Posterior cingulate gyrus (tissue), 11 donors: ENCODE measurements at regions not wholly inside any gene's neighbourhood (a gene's known extent, or its start where the extent isn't known, plus 50 kb on each side); places are given as distances from the start of the nearest gene placed in this dataset.
"Not testable (repeated sequence)": the region's sequence is repeated elsewhere in the genome, so short reads cannot be mapped to it uniquely, and the experiment has no call there.

Experiments
- DNase-seq, 10 donors: peaks; one replicate each; pipeline versions ENCODE4 v3.0.0 to v3.0.0-alpha.2; 2020 to 2021; ENCODE audit warnings: mixed read lengths in 3 of 10
- intact Hi-C: fragments of 100-400 bp; cut with DNase I; formaldehyde crosslinking; loops from one replicate; pipeline ENCODE4 v1.15.1; 2023

- intact Hi-C loops: no loop called here
- no peak for DNase-seq
Measured at GRCh38 chr9:118670011-118670953, 699.0 kb downstream of the BRINP1 start.

- no peak for DNase-seq
- intact Hi-C loops: no loop called here
Measured at GRCh38 chr9:118674942-118675341, 694.3 kb downstream of the BRINP1 start.

GRCh38 chr9:118677936-118678653, 691.1 kb downstream of the BRINP1 start:
- intact Hi-C loops: not testable (repeated sequence)
- DNase-seq: peak in 2 of 10 donors; percentile 51 to 52

GRCh38 chr9:118686959-118687358, 682.3 kb downstream of the BRINP1 start:
- intact Hi-C loops: no loop called here
- no peak for DNase-seq

GRCh38 chr9:118689280-118689679, 680.0 kb downstream of the BRINP1 start:
- no peak for DNase-seq
- intact Hi-C loops: no loop called here

GRCh38 chr9:118692613-118693012, 676.6 kb downstream of the BRINP1 start:
- no peak for DNase-seq
- intact Hi-C loops: no loop called here

GRCh38 chr9:118693645-118694044, 675.6 kb downstream of the BRINP1 start:
- intact Hi-C loops: no loop called here
- DNase-seq: no peak

- peak in 2 of 10 donors; percentile 39 to 63 for DNase-seq
- intact Hi-C loops: not testable (repeated sequence)
Measured at GRCh38 chr9:118695249-118695648, 674.0 kb downstream of the BRINP1 start.

GRCh38 chr9:118701985-118702384, 667.2 kb downstream of the BRINP1 start:
- intact Hi-C loops: no loop called here
- DNase-seq: no peak

- DNase-seq: no peak
- intact Hi-C loops: no loop called here
Measured at GRCh38 chr9:118711843-118712242, 657.4 kb downstream of the BRINP1 start.

- intact Hi-C loops: no loop called here
- no peak for DNase-seq
Measured at GRCh38 chr9:118721276-118721675, 648.0 kb downstream of the BRINP1 start.

- DNase-seq: no peak
Measured at GRCh38 chr9:118721923-118722322, 647.3 kb downstream of the BRINP1 start.

GRCh38 chr9:118729981-118730380, 639.3 kb downstream of the BRINP1 start:
- intact Hi-C loops: no loop called here
- no peak for DNase-seq

More at GRCh38 chr9:118721923-118722322, 647.3 kb downstream of the BRINP1 start:
- intact Hi-C loops: no loop called here

GRCh38 chr9:118732998-118733397, 636.2 kb downstream of the BRINP1 start:
- intact Hi-C loops: no loop called here
- no peak for DNase-seq

- intact Hi-C loops: no loop called here
- no peak for DNase-seq
Measured at GRCh38 chr9:118734696-118735095, 634.5 kb downstream of the BRINP1 start.

- DNase-seq: no peak
- intact Hi-C loops: no loop called here
Measured at GRCh38 chr9:118736406-118736805, 632.8 kb downstream of the BRINP1 start.

GRCh38 chr9:118751077-118751847, 618.0 kb downstream of the BRINP1 start:
- intact Hi-C loops: no loop called here
- no peak for DNase-seq

GRCh38 chr9:118751848-118752223, 617.4 kb downstream of the BRINP1 start:
- intact Hi-C loops: no loop called here
- no peak for DNase-seq

- DNase-seq: no peak
- intact Hi-C loops: no loop called here
Measured at GRCh38 chr9:118761016-118761790, 608.0 kb downstream of the BRINP1 start.

- DNase-seq: no peak
- intact Hi-C loops: no loop called here
Measured at GRCh38 chr9:118767571-118767970, 601.7 kb downstream of the BRINP1 start.
